ENCODE measurements at regions not wholly inside any gene's neighbourhood (a gene's known extent, or its start where the extent isn't known, plus 50 kb on each side); places are given as distances from the start of the nearest gene placed in this dataset.

DNA sequence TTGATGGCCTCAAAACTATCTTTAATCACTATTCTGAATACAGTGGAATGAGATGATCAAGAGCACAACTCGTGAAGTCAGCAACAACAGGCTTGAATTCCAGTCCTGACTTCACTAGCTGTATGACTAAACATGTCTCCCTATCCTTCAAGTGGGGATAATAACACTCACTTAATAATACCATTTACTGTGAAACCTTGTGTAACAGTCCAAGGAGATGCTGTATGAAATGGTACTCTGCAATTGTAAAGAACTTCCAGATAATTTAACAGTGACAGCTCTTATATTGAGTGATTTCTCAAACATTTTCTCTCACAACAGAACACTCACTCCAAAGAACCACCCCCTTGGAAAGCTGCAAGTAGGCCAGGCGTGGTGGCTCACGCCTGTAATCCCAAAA lies 823.1 kb downstream of the DIAPH3 start:
- TF ChIP-seq CTCF (IDR thresholded peaks at IDR 0.05; ENCODE audit: insufficient read depth, low read length, missing control alignments) = no peak
- POLR2A ChIA-PET = no interaction called here

DNA sequence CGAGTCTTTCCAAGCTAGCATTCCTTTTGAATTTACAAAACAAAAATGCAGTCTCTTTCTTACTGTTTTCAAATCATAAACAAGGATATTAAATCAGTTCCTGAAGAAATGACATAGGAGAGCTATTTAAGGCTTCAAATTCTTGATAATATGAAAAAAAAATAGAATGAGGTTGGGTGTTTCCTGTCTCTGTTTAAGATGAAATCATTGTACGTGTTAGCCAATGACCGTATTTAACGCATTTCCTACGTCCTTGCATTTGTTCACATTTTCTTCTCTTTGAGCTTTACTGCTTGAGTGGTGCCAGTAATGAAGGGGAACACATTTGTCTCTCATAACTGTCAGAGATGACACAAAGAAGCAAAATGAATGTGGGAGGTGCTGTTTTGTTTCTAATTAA lies 821.3 kb downstream of the DIAPH3 start:
- no peak for TF ChIP-seq CTCF (IDR thresholded peaks at IDR 0.05; ENCODE audit: insufficient read depth, low read length, missing control alignments)

More for the DNA sequence above, 823.1 kb downstream of the DIAPH3 start:
- H3K4me3 ChIP-seq (ENCODE audit: low read depth, low read length) = no peak overlapping the region
- CTCF ChIA-PET = no interaction called here
- DNase-seq (ENCODE audit: low read depth, low spot score) = no peak

GRCh38 chr13:59343132-59343531 lies 820.6 kb downstream of the DIAPH3 start:
- POLR2A ChIA-PET = no interaction called here

More for the DNA sequence above, 821.3 kb downstream of the DIAPH3 start:
- H3K4me3 ChIP-seq (ENCODE audit: low read depth, low read length) = no peak overlapping the region
- ChIA-PET CTCF (no interaction called here), POLR2A (no interaction called here)
- DNase-seq (ENCODE audit: low read depth, low spot score) = no peak

DNA sequence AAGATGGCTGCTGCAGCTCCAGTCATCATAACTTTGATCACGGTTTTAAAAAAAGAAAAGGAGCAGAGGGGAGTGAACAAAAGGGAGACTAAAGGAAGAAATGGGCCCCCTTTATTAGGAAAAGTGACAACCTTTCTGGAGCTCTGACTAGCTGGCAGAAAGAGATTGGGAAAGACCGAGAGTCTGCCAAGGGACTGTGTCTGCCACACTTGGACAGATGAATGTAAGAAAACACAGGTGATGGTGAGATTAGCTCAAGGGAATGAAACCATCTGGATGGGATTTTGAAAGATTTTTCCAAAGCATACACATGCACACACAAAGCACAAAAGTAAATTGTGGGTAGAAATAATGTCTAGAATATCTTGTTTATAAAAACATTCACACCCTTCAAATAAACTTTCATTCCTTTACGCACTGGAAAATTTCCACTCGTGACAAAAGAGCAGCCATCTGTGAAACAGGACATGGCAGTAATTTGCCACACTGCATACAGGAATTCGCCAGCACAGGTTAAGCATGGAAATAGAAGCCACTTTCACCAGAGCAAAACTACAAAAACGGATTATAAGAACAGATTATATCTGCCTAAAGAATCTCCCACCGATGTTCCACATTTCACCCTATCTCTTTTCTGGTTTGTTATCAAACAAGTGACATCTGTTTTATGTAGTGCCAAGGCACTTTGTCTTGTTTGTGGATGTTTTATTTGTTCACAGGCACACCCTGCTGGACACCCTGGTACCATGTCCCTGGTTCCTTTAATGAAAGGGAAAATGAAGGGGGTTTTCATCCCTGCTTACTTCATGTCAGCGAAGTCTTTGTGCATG lies 819.5 kb downstream of the DIAPH3 start:
- no peak overlapping the region for H3K4me3 ChIP-seq (ENCODE audit: low read depth, low read length)
- ChIA-PET POLR2A (no interaction called here), CTCF (no interaction called here)
- DNase-seq (ENCODE audit: low read depth, low spot score) = no peak
- no peak for TF ChIP-seq CTCF (IDR thresholded peaks at IDR 0.05; ENCODE audit: insufficient read depth, low read length, missing control alignments)

More at GRCh38 chr13:59343132-59343531, 820.6 kb downstream of the DIAPH3 start:
- no peak overlapping the region for H3K4me3 ChIP-seq (ENCODE audit: low read depth, low read length)
- TF ChIP-seq CTCF (IDR thresholded peaks at IDR 0.05; ENCODE audit: insufficient read depth, low read length, missing control alignments) = no peak
- CTCF ChIA-PET = interaction anchor here (0.7 kb wide), 1 partner anchor 1088 kb away, joined by 3 read pairs; no protein-coding TSS in a partner anchor
- no peak for DNase-seq (ENCODE audit: low read depth, low spot score)

- no peak overlapping the region for H3K4me3 ChIP-seq (ENCODE audit: low read depth, low read length)
- no peak for TF ChIP-seq CTCF (IDR thresholded peaks at IDR 0.05; ENCODE audit: insufficient read depth, low read length, missing control alignments)
- POLR2A ChIA-PET = no interaction called here
- CTCF ChIA-PET = no interaction called here
- no peak for DNase-seq (ENCODE audit: low read depth, low spot score)
These were observed 818.4 kb downstream of the DIAPH3 start for GRCh38 chr13:59345311-59345710.

DNA sequence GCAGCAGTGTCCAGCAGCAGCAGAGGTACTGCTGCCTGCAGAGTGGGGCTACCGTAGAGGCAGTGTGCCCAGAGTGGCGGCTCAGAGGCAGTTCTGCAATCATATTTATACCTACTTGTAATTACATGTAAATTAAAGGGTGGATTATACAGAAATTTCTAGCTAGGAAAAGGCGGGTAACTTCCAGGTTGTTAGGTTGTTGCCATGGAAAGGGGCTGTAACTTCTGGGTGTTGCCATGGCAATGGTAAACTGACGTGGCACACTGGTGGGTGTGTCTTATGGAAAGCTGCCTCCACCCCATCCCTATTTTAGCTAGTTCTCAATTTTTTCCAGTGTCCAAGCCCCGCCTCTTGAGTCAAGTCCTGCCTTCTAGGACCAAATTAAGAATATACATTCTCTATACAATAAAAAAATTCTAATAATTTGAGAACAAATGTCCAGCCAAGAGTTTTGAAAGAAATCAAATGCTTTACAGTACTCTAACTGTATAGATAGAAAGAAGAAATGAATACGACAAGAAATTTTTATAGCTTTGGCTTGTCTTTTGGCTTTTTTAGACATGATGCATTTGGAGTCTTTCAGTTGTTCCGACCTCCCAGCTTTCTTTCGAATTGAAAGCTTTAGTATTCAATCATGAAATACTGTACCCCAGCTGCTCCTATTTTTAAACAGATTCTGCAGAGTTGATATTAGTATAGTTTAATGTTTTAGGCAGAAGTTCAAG lies 816.6 kb downstream of the DIAPH3 start:
- POLR2A ChIA-PET = no interaction called here
- DNase-seq (ENCODE audit: low read depth, low spot score) = no peak
- no peak for TF ChIP-seq CTCF (IDR thresholded peaks at IDR 0.05; ENCODE audit: insufficient read depth, low read length, missing control alignments)
- CTCF ChIA-PET = interaction anchor here (1.4 kb wide), 1 partner anchor 29 kb away, joined by 4 read pairs; no protein-coding TSS in a partner anchor
- H3K4me3 ChIP-seq (ENCODE audit: low read depth, low read length) = no peak overlapping the region
